Gastroesophageal sphincter (tissue), 3 donors: ENCODE measurements at regions not wholly inside any gene's neighbourhood (a gene's known extent, or its start where the extent isn't known, plus 50 kb on each side); places are given as distances from the start of the nearest gene placed in this dataset.

Experiments used
- EP300 ChIP-seq: sonication (generic); formaldehyde crosslinking; IDR thresholded peaks from one replicate; pipeline ENCODE4 v1.6.1; 2017; ENCODE audit warnings: antibody characterized with exemption, mild to moderate bottlenecking
- POLR2A ChIP-seq, 2 donors: fragments of 450-650 bp; IDR thresholded peaks; one replicate each; pipeline ENCODE4 v1.6.1; 2017; ENCODE audit warnings: antibody characterized with exemption in 2 of 2, mild to moderate bottlenecking in 2 of 2, moderate library complexity in 1 of 2
- POLR2AphosphoS5 ChIP-seq: sonication (generic); formaldehyde crosslinking; IDR thresholded peaks from one replicate; pipeline ENCODE4 v1.6.1; 2017; ENCODE audit warnings: antibody characterized with exemption
- TF ChIP-seq, protein P1 (sequence below), 4 experiments: fragments of 200-600 bp in 2 of 4; fragments of 450-650 bp in 2 of 4; sonication (generic) in 1 of 4; IDR thresholded peaks; one replicate each; pipeline ENCODE4 v1.5.1; 2017 to 2019; ENCODE audit warnings: antibody characterized with exemption in 4 of 4, mild to moderate bottlenecking in 2 of 4, moderate library complexity in 2 of 4

DNA sequence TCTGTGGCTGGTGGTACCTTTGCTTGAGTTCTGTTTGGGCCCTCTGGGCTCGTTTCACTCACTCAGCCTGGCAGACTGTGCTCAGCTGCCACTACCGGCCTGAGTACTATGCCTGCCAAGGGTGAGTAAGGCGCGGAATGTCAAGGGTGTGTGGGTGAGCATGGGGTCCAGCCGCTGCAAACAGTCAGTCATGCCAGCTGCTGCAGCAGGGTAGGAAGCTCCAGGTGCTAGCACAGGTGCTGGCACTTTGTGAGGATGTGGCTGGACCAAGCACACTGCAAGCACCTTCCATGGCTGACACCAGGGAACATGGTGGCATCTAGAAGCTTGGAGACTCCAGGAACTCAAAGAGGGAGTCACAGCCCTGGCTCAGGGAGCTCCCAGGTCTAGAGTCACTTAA lies 368.6 kb upstream of the ACO1 start:
- TF ChIP-seq, protein P1, sequence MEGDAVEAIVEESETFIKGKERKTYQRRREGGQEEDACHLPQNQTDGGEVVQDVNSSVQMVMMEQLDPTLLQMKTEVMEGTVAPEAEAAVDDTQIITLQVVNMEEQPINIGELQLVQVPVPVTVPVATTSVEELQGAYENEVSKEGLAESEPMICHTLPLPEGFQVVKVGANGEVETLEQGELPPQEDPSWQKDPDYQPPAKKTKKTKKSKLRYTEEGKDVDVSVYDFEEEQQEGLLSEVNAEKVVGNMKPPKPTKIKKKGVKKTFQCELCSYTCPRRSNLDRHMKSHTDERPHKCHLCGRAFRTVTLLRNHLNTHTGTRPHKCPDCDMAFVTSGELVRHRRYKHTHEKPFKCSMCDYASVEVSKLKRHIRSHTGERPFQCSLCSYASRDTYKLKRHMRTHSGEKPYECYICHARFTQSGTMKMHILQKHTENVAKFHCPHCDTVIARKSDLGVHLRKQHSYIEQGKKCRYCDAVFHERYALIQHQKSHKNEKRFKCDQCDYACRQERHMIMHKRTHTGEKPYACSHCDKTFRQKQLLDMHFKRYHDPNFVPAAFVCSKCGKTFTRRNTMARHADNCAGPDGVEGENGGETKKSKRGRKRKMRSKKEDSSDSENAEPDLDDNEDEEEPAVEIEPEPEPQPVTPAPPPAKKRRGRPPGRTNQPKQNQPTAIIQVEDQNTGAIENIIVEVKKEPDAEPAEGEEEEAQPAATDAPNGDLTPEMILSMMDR (IDR thresholded peaks at IDR 0.05) = no peak
- TF ChIP-seq POLR2A (IDR thresholded peaks at IDR 0.05) (no peak), POLR2AphosphoS5 (no peak), EP300 (no peak)
